OCI-M1 (cell line): ENCODE measurements at regions not wholly inside any gene's neighbourhood (a gene's known extent, or its start where the extent isn't known, plus 50 kb on each side); places are given as distances from the start of the nearest gene placed in this dataset.
A peak's percentile ranks its signal among the peaks of the same experiment; 100 is the strongest.
"Not testable (repeated sequence)": the region's sequence is repeated elsewhere in the genome, so short reads cannot be mapped to it uniquely, and the experiment has no call there.

Experiments used
- DNase-seq: peaks from one replicate; lab custom pipeline; 2025; lab: John Stamatoyannopoulos, UW

- not testable (repeated sequence) for DNase-seq
Observed at GRCh38 chr12:33033999-33034398, 137.4 kb upstream of the PKP2 start.

GRCh38 chr12:33026791-33027190, 130.2 kb upstream of the PKP2 start:
- no peak for DNase-seq

GRCh38 chr12:33022724-33023123, 126.1 kb upstream of the PKP2 start:
- DNase-seq: not testable (repeated sequence)

- DNase-seq: not testable (repeated sequence)
Observed at GRCh38 chr12:33017029-33017428, 120.5 kb upstream of the PKP2 start.

- DNase-seq: no peak
Observed at GRCh38 chr12:33012226-33012625, 115.6 kb upstream of the PKP2 start.

GRCh38 chr12:33006106-33006505, 109.5 kb upstream of the PKP2 start:
- peak; percentile 43 for DNase-seq

GRCh38 chr12:33000016-33000415, 103.4 kb upstream of the PKP2 start:
- no peak for DNase-seq

GRCh38 chr12:32997471-32997870, 100.9 kb upstream of the PKP2 start:
- no peak for DNase-seq

GRCh38 chr12:32995623-32996022, 99.0 kb upstream of the PKP2 start:
- DNase-seq: peak; percentile 41

- no peak for DNase-seq
Observed at GRCh38 chr12:32993404-32993803, 96.8 kb upstream of the PKP2 start.

- DNase-seq: no peak
Observed at GRCh38 chr12:32989705-32990104, 93.1 kb upstream of the PKP2 start.

GRCh38 chr12:32988982-32989381, 92.4 kb upstream of the PKP2 start:
- DNase-seq: no peak

- DNase-seq: no peak
Observed at GRCh38 chr12:32987512-32987911, 90.9 kb upstream of the PKP2 start.

- DNase-seq: peak; percentile 78
Observed at GRCh38 chr12:32983968-32984367, 87.4 kb upstream of the PKP2 start.

GRCh38 chr12:32983332-32983731, 86.8 kb upstream of the PKP2 start:
- peak; percentile 42 for DNase-seq

- DNase-seq: no peak
Observed at GRCh38 chr12:32981139-32981538, 84.6 kb upstream of the PKP2 start.

- no peak for DNase-seq
Observed at GRCh38 chr12:32975122-32975521, 78.5 kb upstream of the PKP2 start.

GRCh38 chr12:32970465-32971110, 74.0 kb upstream of the PKP2 start:
- DNase-seq: no peak

- no peak for DNase-seq
Observed at GRCh38 chr12:32964981-32965585, 68.5 kb upstream of the PKP2 start.

- DNase-seq: not testable (repeated sequence)
Observed at GRCh38 chr12:32956418-32956817, 59.8 kb upstream of the PKP2 start.

GRCh38 chr12:32952681-32953080, 56.1 kb upstream of the PKP2 start:
- DNase-seq: no peak

GRCh38 chr12:32949815-32950214, 53.2 kb upstream of the PKP2 start:
- DNase-seq: no peak

GRCh38 chr12:32947206-32948067, 50.9 kb upstream of the PKP2 start:
- peak; percentile 89 for DNase-seq
